SKM-1 treated with dmso at 0.1 percent for 144 hours (cell line): ENCODE measurements at regions not wholly inside any gene's neighbourhood (a gene's known extent, or its start where the extent isn't known, plus 50 kb on each side); places are given as distances from the start of the nearest gene placed in this dataset.
A peak's percentile ranks its signal among the peaks of the same experiment; 100 is the strongest.

Source experiments
- DNase-seq: peaks from one replicate; lab custom pipeline; 2025; ENCODE audit not compliant: unreplicated experiment; lab: John Stamatoyannopoulos, UW

GRCh38 chr1:30322859-30323257 lies 400.5 kb downstream of the MATN1 start:
- no peak for DNase-seq

- no peak for DNase-seq
Measured at GRCh38 chr1:30321996-30322858, 401.2 kb downstream of the MATN1 start.

- no peak for DNase-seq
Measured at GRCh38 chr1:30321246-30321910, 402.0 kb downstream of the MATN1 start.

GRCh38 chr1:30320581-30320890 lies 402.8 kb downstream of the MATN1 start:
- DNase-seq, result no peak

- no peak for DNase-seq
Measured at GRCh38 chr1:30319765-30320580, 403.4 kb downstream of the MATN1 start.

GRCh38 chr1:30318864-30319718 lies 404.3 kb downstream of the MATN1 start:
- DNase-seq, result no peak

- DNase-seq, result no peak
Measured at GRCh38 chr1:30318413-30318812, 405.0 kb downstream of the MATN1 start.

- DNase-seq, result no peak
Measured at GRCh38 chr1:30317921-30318320, 405.5 kb downstream of the MATN1 start.

- DNase-seq, result no peak
Measured at GRCh38 chr1:30316056-30316455, 407.3 kb downstream of the MATN1 start.

GRCh38 chr1:30315185-30315960 lies 408.0 kb downstream of the MATN1 start:
- peak; percentile 4 for DNase-seq

- DNase-seq, result no peak
Measured at GRCh38 chr1:30314591-30314990, 408.8 kb downstream of the MATN1 start.

GRCh38 chr1:30313584-30313983 lies 409.8 kb downstream of the MATN1 start:
- no peak for DNase-seq

GRCh38 chr1:30313176-30313575 lies 410.2 kb downstream of the MATN1 start:
- DNase-seq, result no peak

GRCh38 chr1:30312226-30312625 lies 411.2 kb downstream of the MATN1 start:
- no peak for DNase-seq

- DNase-seq, result no peak
Measured at GRCh38 chr1:30311749-30312148, 411.6 kb downstream of the MATN1 start.

- no peak for DNase-seq
Measured at GRCh38 chr1:30310966-30311742, 412.2 kb downstream of the MATN1 start.

GRCh38 chr1:30307182-30307581 lies 416.2 kb downstream of the MATN1 start:
- DNase-seq, result no peak

- DNase-seq, result no peak
Measured at GRCh38 chr1:30305519-30305918, 417.9 kb downstream of the MATN1 start.

GRCh38 chr1:30305061-30305460 lies 418.3 kb downstream of the MATN1 start:
- DNase-seq, result no peak
